ENCODE measurements at regions not wholly inside any gene's neighbourhood (a gene's known extent, or its start where the extent isn't known, plus 50 kb on each side); places are given as distances from the start of the nearest gene placed in this dataset.

DNA sequence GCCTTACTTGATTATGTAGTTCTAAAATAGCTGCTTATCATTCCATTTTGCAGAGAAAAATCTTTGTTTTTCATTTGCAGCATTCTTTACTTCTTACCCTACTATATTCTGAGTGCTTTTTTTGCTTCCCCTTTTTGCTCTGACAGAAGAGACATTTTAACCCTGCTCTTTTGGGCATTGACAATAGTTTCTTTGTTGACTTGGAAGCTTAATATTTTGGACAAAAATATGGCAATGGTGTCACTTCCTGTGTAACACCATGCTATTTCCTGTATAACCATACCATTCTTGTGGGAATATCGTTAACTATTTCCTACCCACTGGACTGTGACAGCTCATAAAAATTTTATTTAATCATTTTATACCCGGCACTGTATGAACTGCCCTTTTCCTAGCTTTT, 747.1 kb downstream of the CDH8 start:
- TF ChIP-seq, protein P1, sequence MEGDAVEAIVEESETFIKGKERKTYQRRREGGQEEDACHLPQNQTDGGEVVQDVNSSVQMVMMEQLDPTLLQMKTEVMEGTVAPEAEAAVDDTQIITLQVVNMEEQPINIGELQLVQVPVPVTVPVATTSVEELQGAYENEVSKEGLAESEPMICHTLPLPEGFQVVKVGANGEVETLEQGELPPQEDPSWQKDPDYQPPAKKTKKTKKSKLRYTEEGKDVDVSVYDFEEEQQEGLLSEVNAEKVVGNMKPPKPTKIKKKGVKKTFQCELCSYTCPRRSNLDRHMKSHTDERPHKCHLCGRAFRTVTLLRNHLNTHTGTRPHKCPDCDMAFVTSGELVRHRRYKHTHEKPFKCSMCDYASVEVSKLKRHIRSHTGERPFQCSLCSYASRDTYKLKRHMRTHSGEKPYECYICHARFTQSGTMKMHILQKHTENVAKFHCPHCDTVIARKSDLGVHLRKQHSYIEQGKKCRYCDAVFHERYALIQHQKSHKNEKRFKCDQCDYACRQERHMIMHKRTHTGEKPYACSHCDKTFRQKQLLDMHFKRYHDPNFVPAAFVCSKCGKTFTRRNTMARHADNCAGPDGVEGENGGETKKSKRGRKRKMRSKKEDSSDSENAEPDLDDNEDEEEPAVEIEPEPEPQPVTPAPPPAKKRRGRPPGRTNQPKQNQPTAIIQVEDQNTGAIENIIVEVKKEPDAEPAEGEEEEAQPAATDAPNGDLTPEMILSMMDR (IDR thresholded peaks at IDR 0.05): no peak
- TF ChIP-seq POLR2A (IDR thresholded peaks at IDR 0.05): no peak
- no peak for TF ChIP-seq EP300 (IDR thresholded peaks at IDR 0.05; ENCODE audit: low read depth)
- TF ChIP-seq POLR2AphosphoS5 (IDR thresholded peaks at IDR 0.05): no peak
